ENCODE measurements at regions not wholly inside any gene's neighbourhood (a gene's known extent, or its start where the extent isn't known, plus 50 kb on each side); places are given as distances from the start of the nearest gene placed in this dataset.

- peaks cover 0 to 2% of the 10 kb centered on the region in 2 donors for H3K9me3 ChIP-seq (ENCODE audit: control insufficient read depth in 2 of 2, insufficient read depth in 1 of 2, low read depth in 1 of 2, low read length in 1 of 2)
- no peaks in the 10 kb centered on the region for H3K4me1 ChIP-seq (ENCODE audit: control insufficient read depth in 2 of 2, insufficient read depth in 2 of 2, low read length in 1 of 2)
- H3K27me3 ChIP-seq (ENCODE audit: control insufficient read depth in 1 of 2, insufficient read depth in 2 of 2, low read length in 2 of 2), result no peaks in the 10 kb centered on the region
- H3K36me3 ChIP-seq (ENCODE audit: control insufficient read depth in 2 of 2, insufficient read depth in 2 of 2, low read length in 1 of 2), result no peaks in the 10 kb centered on the region
- no peak overlapping the region for H3K4me3 ChIP-seq (ENCODE audit: low read depth in 1 of 2, low read length in 2 of 2)
- H3K27ac ChIP-seq (ENCODE audit: low read depth in 2 of 2, low read length in 1 of 2), result no peak overlapping the region
- 95 to 96% methylated on average over 3 of the region's 3 CpGs for WGBS, 2 donors
These were observed 1449.7 kb downstream of the PCDH7 start for GRCh38 chr4:32169841-32170240.

GRCh38 chr4:32172086-32172485 is 1451.9 kb downstream of the PCDH7 start:
- Histone ChIP-seq H3K27me3 (ENCODE audit: control insufficient read depth in 1 of 2, insufficient read depth in 2 of 2, low read length in 2 of 2) (no peaks in the 10 kb centered on the region), H3K4me3 (ENCODE audit: low read depth in 1 of 2, low read length in 2 of 2) (no peak overlapping the region), H3K9me3 (ENCODE audit: control insufficient read depth in 2 of 2, insufficient read depth in 1 of 2, low read depth in 1 of 2, low read length in 1 of 2) (peaks cover 0 to 2% of the 10 kb centered on the region in 2 donors), H3K27ac (ENCODE audit: low read depth in 2 of 2, low read length in 1 of 2) (no peak overlapping the region), H3K36me3 (ENCODE audit: control insufficient read depth in 2 of 2, insufficient read depth in 2 of 2, low read length in 1 of 2) (no peaks in the 10 kb centered on the region), H3K4me1 (ENCODE audit: control insufficient read depth in 2 of 2, insufficient read depth in 2 of 2, low read length in 1 of 2) (no peaks in the 10 kb centered on the region)
- 87 to 93% methylated on average over 1 of the region's 1 CpG for WGBS, 2 donors

DNA sequence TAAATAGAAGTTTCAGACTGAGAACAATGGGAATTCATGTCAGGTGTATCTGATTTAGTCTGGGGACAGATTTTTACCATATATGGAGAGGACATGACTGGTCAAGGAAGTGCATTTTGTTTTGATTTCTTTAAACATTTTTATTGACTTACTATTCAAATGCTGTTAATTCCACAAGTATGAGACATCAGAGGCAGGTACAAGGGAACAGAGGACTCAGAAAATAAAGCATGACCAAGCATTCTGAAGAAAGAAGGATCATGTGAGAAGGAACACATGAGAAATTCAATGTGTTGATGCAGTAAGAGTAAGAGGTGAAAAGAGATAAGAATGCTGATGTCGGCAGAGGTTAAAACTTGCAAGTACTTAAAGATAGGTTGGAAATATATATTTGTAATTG is 1452.6 kb downstream of the PCDH7 start:
- H3K27me3 ChIP-seq (ENCODE audit: control insufficient read depth in 1 of 2, insufficient read depth in 2 of 2, low read length in 2 of 2), result no peaks in the 10 kb centered on the region
- H3K9me3 ChIP-seq (ENCODE audit: control insufficient read depth in 2 of 2, insufficient read depth in 1 of 2, low read depth in 1 of 2, low read length in 1 of 2), result peaks cover 0 to 2% of the 10 kb centered on the region in 2 donors
- WGBS, 2 donors, result 85 to 96% methylated on average over 1 of the region's 1 CpG
- no peak overlapping the region for H3K4me3 ChIP-seq (ENCODE audit: low read depth in 1 of 2, low read length in 2 of 2)
- H3K27ac ChIP-seq (ENCODE audit: low read depth in 2 of 2, low read length in 1 of 2), result no peak overlapping the region
- H3K4me1 ChIP-seq (ENCODE audit: control insufficient read depth in 2 of 2, insufficient read depth in 2 of 2, low read length in 1 of 2), result no peaks in the 10 kb centered on the region
- no peaks in the 10 kb centered on the region for H3K36me3 ChIP-seq (ENCODE audit: control insufficient read depth in 2 of 2, insufficient read depth in 2 of 2, low read length in 1 of 2)

DNA sequence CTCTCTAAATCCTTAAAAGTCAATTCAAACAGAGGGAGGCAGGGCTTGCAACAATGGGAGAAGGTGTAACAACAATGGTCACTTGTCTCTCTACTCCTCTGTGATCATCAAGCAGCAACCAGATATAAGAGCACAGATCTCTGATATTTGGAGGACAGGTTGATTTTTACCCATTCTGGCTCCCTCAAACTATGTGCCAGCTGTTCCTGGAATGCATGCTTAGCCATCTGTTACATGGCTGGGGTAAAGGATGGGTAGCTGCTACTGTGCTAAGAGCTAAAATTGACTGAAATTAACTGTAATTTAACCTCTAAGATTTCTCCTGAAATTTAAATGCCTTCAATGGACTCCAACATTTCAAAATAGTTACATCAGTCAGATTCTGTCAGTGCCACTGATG is 1459.9 kb downstream of the PCDH7 start:
- Histone ChIP-seq H3K27ac (ENCODE audit: low read depth in 2 of 2, low read length in 1 of 2) (no peak overlapping the region), H3K4me3 (ENCODE audit: low read depth in 1 of 2, low read length in 2 of 2) (no peak overlapping the region), H3K9me3 (ENCODE audit: control insufficient read depth in 2 of 2, insufficient read depth in 1 of 2, low read depth in 1 of 2, low read length in 1 of 2) (no peaks in the 10 kb centered on the region), H3K4me1 (ENCODE audit: control insufficient read depth in 2 of 2, insufficient read depth in 2 of 2, low read length in 1 of 2) (no peaks in the 10 kb centered on the region), H3K27me3 (ENCODE audit: control insufficient read depth in 1 of 2, insufficient read depth in 2 of 2, low read length in 2 of 2) (no peaks in the 10 kb centered on the region), H3K36me3 (ENCODE audit: control insufficient read depth in 2 of 2, insufficient read depth in 2 of 2, low read length in 1 of 2) (no peaks in the 10 kb centered on the region)

DNA sequence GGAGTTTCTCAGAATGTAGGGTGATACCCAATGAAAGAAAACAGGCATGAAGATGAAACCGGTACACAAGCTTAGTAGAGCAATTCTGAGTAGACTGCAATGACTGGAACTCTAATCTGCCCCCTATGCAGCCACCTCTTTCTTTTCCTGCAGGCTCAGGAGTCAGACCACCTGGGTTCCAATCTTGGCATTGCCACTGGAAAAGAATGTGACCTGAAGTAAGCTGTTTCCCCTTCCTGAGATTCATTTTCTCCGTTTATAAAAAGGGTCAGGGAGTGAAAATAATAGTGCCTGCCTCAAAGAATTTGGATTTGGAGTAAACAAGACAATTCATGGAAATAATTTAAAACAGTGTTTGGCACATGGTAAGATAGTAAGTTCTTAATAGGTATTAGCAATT is 1464.0 kb downstream of the PCDH7 start:
- H3K27ac ChIP-seq (ENCODE audit: low read depth in 2 of 2, low read length in 1 of 2), result no peak overlapping the region
- H3K9me3 ChIP-seq (ENCODE audit: control insufficient read depth in 2 of 2, insufficient read depth in 1 of 2, low read depth in 1 of 2, low read length in 1 of 2), result peaks cover 0 to 3% of the 10 kb centered on the region in 2 donors
- no peaks in the 10 kb centered on the region for H3K36me3 ChIP-seq (ENCODE audit: control insufficient read depth in 2 of 2, insufficient read depth in 2 of 2, low read length in 1 of 2)
- H3K4me3 ChIP-seq (ENCODE audit: low read depth in 1 of 2, low read length in 2 of 2), result no peak overlapping the region
- no peaks in the 10 kb centered on the region for H3K4me1 ChIP-seq (ENCODE audit: control insufficient read depth in 2 of 2, insufficient read depth in 2 of 2, low read length in 1 of 2)
- no peaks in the 10 kb centered on the region for H3K27me3 ChIP-seq (ENCODE audit: control insufficient read depth in 1 of 2, insufficient read depth in 2 of 2, low read length in 2 of 2)
- WGBS, 2 donors, result 49 to 54% methylated on average over 2 of the region's 2 CpGs

DNA sequence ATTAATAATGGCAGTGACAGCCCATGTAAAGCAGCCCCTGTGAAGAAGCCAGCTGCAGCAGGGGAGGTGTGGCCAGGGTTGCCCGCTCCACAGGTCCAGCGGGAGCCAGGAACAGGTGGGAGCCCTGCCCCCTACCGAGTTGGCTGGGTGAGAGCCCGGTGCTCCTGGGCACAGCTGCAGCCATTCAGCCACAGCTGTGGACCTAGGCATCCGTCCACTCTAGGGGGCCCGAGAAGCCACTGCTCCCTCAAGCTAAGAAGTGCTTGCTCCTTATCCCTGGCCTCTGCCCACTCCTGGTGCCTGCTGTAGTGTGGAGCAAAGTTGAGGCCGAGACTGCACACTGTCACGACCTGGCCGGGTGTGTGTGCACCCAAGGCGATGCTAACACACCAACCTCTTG is 1469.0 kb downstream of the PCDH7 start:
- H3K36me3 ChIP-seq (ENCODE audit: control insufficient read depth in 2 of 2, insufficient read depth in 2 of 2, low read length in 1 of 2), result no peaks in the 10 kb centered on the region
- WGBS, 2 donors, result 84 to 91% methylated on average over 10 of the region's 10 CpGs
- H3K4me1 ChIP-seq (ENCODE audit: control insufficient read depth in 2 of 2, insufficient read depth in 2 of 2, low read length in 1 of 2), result no peaks in the 10 kb centered on the region

GRCh38 chr4:32189788-32190187 is 1469.6 kb downstream of the PCDH7 start:
- Histone ChIP-seq H3K36me3 (ENCODE audit: control insufficient read depth in 2 of 2, insufficient read depth in 2 of 2, low read length in 1 of 2) (no peaks in the 10 kb centered on the region), H3K4me3 (ENCODE audit: low read depth in 1 of 2, low read length in 2 of 2) (no peak overlapping the region)
- 90% methylated on average over 5 of the region's 5 CpGs for whole genome bisulfite sequencing, 2 donors

More for the DNA sequence above, 1469.0 kb downstream of the PCDH7 start:
- H3K27me3 ChIP-seq (ENCODE audit: control insufficient read depth in 1 of 2, insufficient read depth in 2 of 2, low read length in 2 of 2), result no peaks in the 10 kb centered on the region
- no peak overlapping the region for H3K27ac ChIP-seq (ENCODE audit: low read depth in 2 of 2, low read length in 1 of 2)
- H3K4me3 ChIP-seq (ENCODE audit: low read depth in 1 of 2, low read length in 2 of 2), result no peak overlapping the region
- H3K9me3 ChIP-seq (ENCODE audit: control insufficient read depth in 2 of 2, insufficient read depth in 1 of 2, low read depth in 1 of 2, low read length in 1 of 2), result peaks cover 0 to 4% of the 10 kb centered on the region in 2 donors

GRCh38 chr4:32191961-32192360 is 1471.8 kb downstream of the PCDH7 start:
- no peak overlapping the region for H3K4me3 ChIP-seq (ENCODE audit: low read depth in 1 of 2, low read length in 2 of 2)
- 64 to 70% methylated on average over 4 of the region's 4 CpGs for whole genome bisulfite sequencing, 2 donors
- no peak overlapping the region for H3K27ac ChIP-seq (ENCODE audit: low read depth in 2 of 2, low read length in 1 of 2)
- H3K4me1 ChIP-seq (ENCODE audit: control insufficient read depth in 2 of 2, insufficient read depth in 2 of 2, low read length in 1 of 2), result no peaks in the 10 kb centered on the region
- H3K27me3 ChIP-seq (ENCODE audit: control insufficient read depth in 1 of 2, insufficient read depth in 2 of 2, low read length in 2 of 2), result no peaks in the 10 kb centered on the region
- H3K36me3 ChIP-seq (ENCODE audit: control insufficient read depth in 2 of 2, insufficient read depth in 2 of 2, low read length in 1 of 2), result no peaks in the 10 kb centered on the region
- H3K9me3 ChIP-seq (ENCODE audit: control insufficient read depth in 2 of 2, insufficient read depth in 1 of 2, low read depth in 1 of 2, low read length in 1 of 2), result peaks cover 0 to 4% of the 10 kb centered on the region in 2 donors

More at GRCh38 chr4:32189788-32190187, 1469.6 kb downstream of the PCDH7 start:
- H3K4me1 ChIP-seq (ENCODE audit: control insufficient read depth in 2 of 2, insufficient read depth in 2 of 2, low read length in 1 of 2), result no peaks in the 10 kb centered on the region
- no peak overlapping the region for H3K27ac ChIP-seq (ENCODE audit: low read depth in 2 of 2, low read length in 1 of 2)
- H3K9me3 ChIP-seq (ENCODE audit: control insufficient read depth in 2 of 2, insufficient read depth in 1 of 2, low read depth in 1 of 2, low read length in 1 of 2), result peaks cover 0 to 4% of the 10 kb centered on the region in 2 donors
- H3K27me3 ChIP-seq (ENCODE audit: control insufficient read depth in 1 of 2, insufficient read depth in 2 of 2, low read length in 2 of 2), result no peaks in the 10 kb centered on the region

- no peaks in the 10 kb centered on the region for H3K36me3 ChIP-seq (ENCODE audit: control insufficient read depth in 2 of 2, insufficient read depth in 2 of 2, low read length in 1 of 2)
- peaks cover 0 to 4% of the 10 kb centered on the region in 2 donors for H3K9me3 ChIP-seq (ENCODE audit: control insufficient read depth in 2 of 2, insufficient read depth in 1 of 2, low read depth in 1 of 2, low read length in 1 of 2)
- H3K4me1 ChIP-seq (ENCODE audit: control insufficient read depth in 2 of 2, insufficient read depth in 2 of 2, low read length in 1 of 2), result no peaks in the 10 kb centered on the region
- no peak overlapping the region for H3K27ac ChIP-seq (ENCODE audit: low read depth in 2 of 2, low read length in 1 of 2)
- H3K4me3 ChIP-seq (ENCODE audit: low read depth in 1 of 2, low read length in 2 of 2), result no peak overlapping the region
- no peaks in the 10 kb centered on the region for H3K27me3 ChIP-seq (ENCODE audit: control insufficient read depth in 1 of 2, insufficient read depth in 2 of 2, low read length in 2 of 2)
These were observed 1472.2 kb downstream of the PCDH7 start for GRCh38 chr4:32192363-32192762.

DNA sequence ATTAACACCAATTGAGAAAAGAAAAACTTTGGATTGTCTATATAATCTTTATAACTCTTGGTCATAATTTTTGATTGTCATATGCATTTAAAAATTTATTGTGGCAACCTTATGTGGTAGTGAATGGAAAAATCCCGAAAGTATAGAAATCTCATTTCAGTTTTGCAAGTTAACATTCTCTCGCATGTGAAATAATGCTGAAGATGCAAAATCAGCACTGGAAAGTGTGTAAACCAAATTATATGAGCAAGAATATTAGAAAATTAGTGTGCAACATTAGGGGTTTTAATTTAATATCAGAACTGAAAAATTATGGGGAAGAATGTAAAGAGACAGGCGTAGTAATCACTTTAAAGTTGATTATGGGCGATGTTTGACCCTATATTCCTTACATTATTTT is 1472.8 kb downstream of the PCDH7 start:
- no peaks in the 10 kb centered on the region for H3K36me3 ChIP-seq (ENCODE audit: control insufficient read depth in 2 of 2, insufficient read depth in 2 of 2, low read length in 1 of 2)
- no peak overlapping the region for H3K27ac ChIP-seq (ENCODE audit: low read depth in 2 of 2, low read length in 1 of 2)
- no peaks in the 10 kb centered on the region for H3K27me3 ChIP-seq (ENCODE audit: control insufficient read depth in 1 of 2, insufficient read depth in 2 of 2, low read length in 2 of 2)
- WGBS, 2 donors, result 88 to 94% methylated on average over 4 of the region's 4 CpGs
- H3K4me3 ChIP-seq (ENCODE audit: low read depth in 1 of 2, low read length in 2 of 2), result no peak overlapping the region
- H3K9me3 ChIP-seq (ENCODE audit: control insufficient read depth in 2 of 2, insufficient read depth in 1 of 2, low read depth in 1 of 2, low read length in 1 of 2), result peaks cover 0 to 4% of the 10 kb centered on the region in 2 donors
- no peaks in the 10 kb centered on the region for H3K4me1 ChIP-seq (ENCODE audit: control insufficient read depth in 2 of 2, insufficient read depth in 2 of 2, low read length in 1 of 2)

Data from esophagus (tissue), 2 donors.